Gastroesophageal sphincter (tissue), 3 donors: ENCODE measurements at regions not wholly inside any gene's neighbourhood (a gene's known extent, or its start where the extent isn't known, plus 50 kb on each side); places are given as distances from the start of the nearest gene placed in this dataset.

Experiments used
- EP300 ChIP-seq: sonication (generic); formaldehyde crosslinking; IDR thresholded peaks from one replicate; pipeline ENCODE4 v1.6.1; 2017; ENCODE audit warnings: antibody characterized with exemption, mild to moderate bottlenecking
- POLR2A ChIP-seq, 2 donors: fragments of 450-650 bp; IDR thresholded peaks; one replicate each; pipeline ENCODE4 v1.6.1; 2017; ENCODE audit warnings: antibody characterized with exemption in 2 of 2, mild to moderate bottlenecking in 2 of 2, moderate library complexity in 1 of 2
- POLR2AphosphoS5 ChIP-seq: sonication (generic); formaldehyde crosslinking; IDR thresholded peaks from one replicate; pipeline ENCODE4 v1.6.1; 2017; ENCODE audit warnings: antibody characterized with exemption
- TF ChIP-seq, protein P1 (sequence below), 4 experiments: fragments of 200-600 bp in 2 of 4; fragments of 450-650 bp in 2 of 4; sonication (generic) in 1 of 4; IDR thresholded peaks; one replicate each; pipeline ENCODE4 v1.5.1; 2017 to 2019; ENCODE audit warnings: antibody characterized with exemption in 4 of 4, mild to moderate bottlenecking in 2 of 4, moderate library complexity in 2 of 4

- TF ChIP-seq, protein P1, sequence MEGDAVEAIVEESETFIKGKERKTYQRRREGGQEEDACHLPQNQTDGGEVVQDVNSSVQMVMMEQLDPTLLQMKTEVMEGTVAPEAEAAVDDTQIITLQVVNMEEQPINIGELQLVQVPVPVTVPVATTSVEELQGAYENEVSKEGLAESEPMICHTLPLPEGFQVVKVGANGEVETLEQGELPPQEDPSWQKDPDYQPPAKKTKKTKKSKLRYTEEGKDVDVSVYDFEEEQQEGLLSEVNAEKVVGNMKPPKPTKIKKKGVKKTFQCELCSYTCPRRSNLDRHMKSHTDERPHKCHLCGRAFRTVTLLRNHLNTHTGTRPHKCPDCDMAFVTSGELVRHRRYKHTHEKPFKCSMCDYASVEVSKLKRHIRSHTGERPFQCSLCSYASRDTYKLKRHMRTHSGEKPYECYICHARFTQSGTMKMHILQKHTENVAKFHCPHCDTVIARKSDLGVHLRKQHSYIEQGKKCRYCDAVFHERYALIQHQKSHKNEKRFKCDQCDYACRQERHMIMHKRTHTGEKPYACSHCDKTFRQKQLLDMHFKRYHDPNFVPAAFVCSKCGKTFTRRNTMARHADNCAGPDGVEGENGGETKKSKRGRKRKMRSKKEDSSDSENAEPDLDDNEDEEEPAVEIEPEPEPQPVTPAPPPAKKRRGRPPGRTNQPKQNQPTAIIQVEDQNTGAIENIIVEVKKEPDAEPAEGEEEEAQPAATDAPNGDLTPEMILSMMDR (IDR thresholded peaks at IDR 0.05): no peak
- TF ChIP-seq POLR2A (IDR thresholded peaks at IDR 0.05): no peak
- no peak for TF ChIP-seq POLR2AphosphoS5
- TF ChIP-seq EP300: no peak
Observed at GRCh38 chr18:67219821-67220220, 296.7 kb downstream of the DSEL start.
